Thoracic aorta (tissue), 2 donors: ENCODE measurements at regions not wholly inside any gene's neighbourhood (a gene's known extent, or its start where the extent isn't known, plus 50 kb on each side); places are given as distances from the start of the nearest gene placed in this dataset.

Source experiments
- ATAC-seq: fragments of 150-250 bp; one replicate; pipeline ENCODE4 v1.8.0; 2017; ENCODE audit warnings: low read depth; ENCODE audit not compliant: insufficient number of reproducible peaks, low FRiP score
- DNase-seq: peaks from one replicate; pipeline ENCODE4 v3.0.0-alpha.2; 2020; ENCODE audit warnings: low spot score
- H3K27ac ChIP-seq, 2 donors: fragments of 200-600 bp; sonication (generic); 1 replicate in 1 of 2; 2 replicates in 1 of 2; pipeline ENCODE4 v1.5.1; 2016; ENCODE audit warnings: mild to moderate bottlenecking in 2 of 2, moderate library complexity in 2 of 2
- H3K27me3 ChIP-seq: fragments of 200-600 bp; sonication (generic); replicated peaks from 2 replicates; pipeline ENCODE4 v1.6.0; 2016; ENCODE audit warnings: mild to moderate bottlenecking; ENCODE audit not compliant: insufficient read depth
- H3K36me3 ChIP-seq: fragments of 200-600 bp; sonication (generic); one replicate; pipeline ENCODE4 v1.5.1; 2016
- H3K4me1 ChIP-seq, 2 donors: fragments of 200-600 bp; sonication (generic); 1 replicate in 1 of 2; 2 replicates in 1 of 2; pipeline versions ENCODE4 v1.5.1 to v1.6.0; 2016; ENCODE audit warnings: low read depth in 2 of 2, mild to moderate bottlenecking in 1 of 2; ENCODE audit not compliant: control insufficient read depth in 1 of 2
- H3K4me3 ChIP-seq: fragments of 200-600 bp; sonication (generic); 2 replicates; pipeline ENCODE4 v1.5.1; 2016; ENCODE audit warnings: mild to moderate bottlenecking
- H3K9me3 ChIP-seq: fragments of 200-600 bp; sonication (generic); 2 replicates; pipeline ENCODE4 v1.5.1; 2016
- TF ChIP-seq, protein P1 (sequence below): fragments of 200-600 bp; sonication (generic); IDR thresholded peaks from one replicate; pipeline ENCODE4 v1.5.1; 2019; ENCODE audit warnings: antibody characterized with exemption

DNA sequence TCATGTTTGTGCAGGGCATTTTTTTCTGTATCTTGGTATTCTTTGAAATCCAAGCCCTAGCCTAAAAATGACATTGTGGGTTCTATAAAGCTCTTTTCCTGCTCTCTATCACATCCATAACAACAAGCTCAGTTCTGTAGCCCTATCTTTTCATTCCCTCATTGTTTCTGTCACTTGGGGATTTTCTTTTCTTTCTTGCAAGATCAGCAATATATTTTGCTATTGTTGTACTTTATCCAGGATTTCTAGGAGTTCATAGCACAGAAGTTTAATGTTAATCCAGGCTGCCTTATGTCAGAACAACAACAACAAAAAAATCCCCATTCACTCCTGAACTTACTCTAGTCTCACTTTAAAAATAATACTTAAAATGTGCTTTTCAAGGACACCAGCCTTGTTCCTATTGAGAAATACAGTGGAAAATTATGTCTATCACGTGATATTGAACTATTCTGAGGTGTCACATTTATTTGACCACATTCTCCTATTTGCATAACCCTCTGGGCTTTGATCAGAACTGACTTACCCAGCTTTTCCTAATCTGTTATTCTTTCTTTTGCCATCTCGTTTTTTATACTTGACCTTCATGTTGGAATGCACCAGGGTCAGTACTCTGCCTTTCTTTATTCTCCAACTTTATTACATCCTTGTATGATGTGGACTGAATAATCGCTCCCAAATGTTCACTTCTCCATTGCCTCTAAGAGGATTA lies 112.8 kb downstream of the MAGEB5 start:
- H3K4me1 ChIP-seq = no peaks in the 10 kb centered on the region
- no peaks in the 10 kb centered on the region for H3K9me3 ChIP-seq
- no peak for ATAC-seq
- TF ChIP-seq, protein P1, sequence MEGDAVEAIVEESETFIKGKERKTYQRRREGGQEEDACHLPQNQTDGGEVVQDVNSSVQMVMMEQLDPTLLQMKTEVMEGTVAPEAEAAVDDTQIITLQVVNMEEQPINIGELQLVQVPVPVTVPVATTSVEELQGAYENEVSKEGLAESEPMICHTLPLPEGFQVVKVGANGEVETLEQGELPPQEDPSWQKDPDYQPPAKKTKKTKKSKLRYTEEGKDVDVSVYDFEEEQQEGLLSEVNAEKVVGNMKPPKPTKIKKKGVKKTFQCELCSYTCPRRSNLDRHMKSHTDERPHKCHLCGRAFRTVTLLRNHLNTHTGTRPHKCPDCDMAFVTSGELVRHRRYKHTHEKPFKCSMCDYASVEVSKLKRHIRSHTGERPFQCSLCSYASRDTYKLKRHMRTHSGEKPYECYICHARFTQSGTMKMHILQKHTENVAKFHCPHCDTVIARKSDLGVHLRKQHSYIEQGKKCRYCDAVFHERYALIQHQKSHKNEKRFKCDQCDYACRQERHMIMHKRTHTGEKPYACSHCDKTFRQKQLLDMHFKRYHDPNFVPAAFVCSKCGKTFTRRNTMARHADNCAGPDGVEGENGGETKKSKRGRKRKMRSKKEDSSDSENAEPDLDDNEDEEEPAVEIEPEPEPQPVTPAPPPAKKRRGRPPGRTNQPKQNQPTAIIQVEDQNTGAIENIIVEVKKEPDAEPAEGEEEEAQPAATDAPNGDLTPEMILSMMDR = no peak
- no peaks in the 10 kb centered on the region for H3K27me3 ChIP-seq
- no peak for DNase-seq
- no peak overlapping the region for H3K4me3 ChIP-seq
- no peaks in the 10 kb centered on the region for H3K36me3 ChIP-seq
- H3K27ac ChIP-seq = no peak overlapping the region

DNA sequence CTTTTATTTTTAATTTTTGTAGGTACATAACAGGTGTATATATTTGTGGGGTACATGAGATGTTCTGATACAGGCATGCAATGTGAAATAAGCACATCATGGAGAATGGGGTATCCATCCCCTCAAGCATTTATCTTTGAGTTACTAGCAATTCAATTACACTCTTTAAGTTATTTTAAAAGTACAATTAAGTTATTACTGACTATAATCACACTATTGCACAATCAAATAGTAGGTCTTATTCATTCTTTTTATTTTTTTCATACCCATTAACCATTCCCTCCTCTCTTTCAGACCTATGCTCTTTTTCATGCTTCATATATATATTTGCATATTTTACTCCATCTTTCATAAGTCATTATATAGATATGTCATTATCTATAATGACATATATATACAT lies 93.3 kb downstream of the MAGEB5 start:
- no peaks in the 10 kb centered on the region for H3K36me3 ChIP-seq
- no peak for ATAC-seq
- DNase-seq = no peak
- no peaks in the 10 kb centered on the region for H3K27me3 ChIP-seq
- TF ChIP-seq, protein P1 = no peak
- H3K27ac ChIP-seq = no peak overlapping the region
- H3K4me3 ChIP-seq = no peak overlapping the region
- H3K9me3 ChIP-seq = no peaks in the 10 kb centered on the region
- no peaks in the 10 kb centered on the region for H3K4me1 ChIP-seq

DNA sequence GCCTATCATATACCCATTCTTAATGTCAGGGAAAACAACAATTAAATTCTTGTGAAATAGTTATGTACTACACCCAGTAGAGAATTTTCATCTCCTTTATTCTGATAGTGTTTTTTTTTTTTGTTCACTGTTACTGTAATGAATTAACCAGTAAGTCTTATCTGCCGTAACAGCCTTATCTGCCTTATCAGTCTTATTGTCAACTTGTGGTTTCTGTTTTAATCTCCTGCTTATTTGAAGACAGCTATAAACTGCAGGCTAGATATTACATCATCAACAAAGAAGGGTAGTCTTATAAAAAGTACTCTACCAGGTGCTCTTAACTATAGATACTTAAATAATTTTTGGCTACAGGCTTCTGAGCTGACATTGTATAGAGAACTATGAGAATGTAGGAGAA lies 79.5 kb downstream of the MAGEB5 start:
- TF ChIP-seq, protein P1 = no peak
- ATAC-seq (no peak), DNase-seq (no peak)
- H3K9me3 ChIP-seq = no peaks in the 10 kb centered on the region
- H3K36me3 ChIP-seq = no peaks in the 10 kb centered on the region
- no peak overlapping the region for H3K4me3 ChIP-seq
- no peak overlapping the region for H3K27ac ChIP-seq
- no peaks in the 10 kb centered on the region for H3K27me3 ChIP-seq
- H3K4me1 ChIP-seq = no peaks in the 10 kb centered on the region

DNA sequence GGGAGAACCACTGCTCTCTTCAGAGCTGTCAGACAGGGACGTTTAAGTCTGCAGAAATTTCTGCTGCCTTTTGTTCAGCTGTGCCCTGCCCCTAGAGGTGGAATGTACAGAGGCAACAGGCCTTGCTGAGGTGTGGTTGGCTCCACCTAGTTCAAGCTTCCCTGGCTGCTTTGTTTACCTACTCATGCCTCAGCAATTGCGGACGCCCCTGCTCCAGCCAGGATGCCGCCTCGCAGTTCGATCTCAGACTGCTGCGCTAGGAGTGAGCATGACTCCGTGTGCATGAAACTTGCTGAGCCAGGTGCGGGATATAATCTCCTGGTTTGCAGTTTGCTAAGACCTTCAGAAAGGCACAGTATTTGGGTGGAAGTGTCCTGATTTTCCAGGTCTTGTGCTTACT lies 70.9 kb downstream of the MAGEB5 start:
- H3K4me1 ChIP-seq = no peaks in the 10 kb centered on the region
- no peak for ATAC-seq
- H3K27me3 ChIP-seq = no peaks in the 10 kb centered on the region
- no peaks in the 10 kb centered on the region for H3K36me3 ChIP-seq
- no peak overlapping the region for H3K27ac ChIP-seq
- TF ChIP-seq, protein P1 = no peak
- H3K4me3 ChIP-seq = no peak overlapping the region
- no peak for DNase-seq
- H3K9me3 ChIP-seq = no peaks in the 10 kb centered on the region
